AG09319 (cell line): ENCODE measurements at regions not wholly inside any gene's neighbourhood (a gene's known extent, or its start where the extent isn't known, plus 50 kb on each side); places are given as distances from the start of the nearest gene placed in this dataset.
A peak's percentile ranks its signal among the peaks of the same experiment; 100 is the strongest.

Experiments
- DNase-seq: peaks from one replicate; pipeline ENCODE4 v3.0.0-alpha.2; 2010; ENCODE audit warnings: low read depth; ENCODE audit errors: extremely low read depth
- CTCF ChIP-seq: IDR thresholded peaks from 2 replicates; pipeline ENCODE4 v1.5.1; 2011; ENCODE audit warnings: low read depth, mild to moderate bottlenecking, inconsistent platforms, low read length, moderate library complexity

DNA sequence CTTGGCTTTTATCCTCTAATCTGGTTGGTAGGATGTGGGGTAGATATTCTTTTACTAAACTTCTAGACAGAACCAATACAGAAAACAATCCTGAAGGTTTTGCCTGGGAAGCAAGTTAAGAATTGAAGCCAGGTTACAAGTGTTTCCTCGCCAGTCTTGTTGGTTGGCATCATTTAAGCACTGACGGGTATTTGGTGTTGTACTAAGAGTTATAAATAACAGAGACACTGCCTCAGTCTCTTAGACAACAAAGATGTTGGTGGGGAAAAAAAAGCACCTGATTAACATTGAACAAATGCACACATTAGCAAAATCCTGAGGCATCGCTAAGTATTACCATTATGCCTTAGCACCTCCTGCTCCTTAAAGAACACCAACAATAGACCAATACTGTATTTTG is 272.2 kb downstream of the BRINP2 start:
- DNase-seq: no peak
- TF ChIP-seq CTCF: no peak

DNA sequence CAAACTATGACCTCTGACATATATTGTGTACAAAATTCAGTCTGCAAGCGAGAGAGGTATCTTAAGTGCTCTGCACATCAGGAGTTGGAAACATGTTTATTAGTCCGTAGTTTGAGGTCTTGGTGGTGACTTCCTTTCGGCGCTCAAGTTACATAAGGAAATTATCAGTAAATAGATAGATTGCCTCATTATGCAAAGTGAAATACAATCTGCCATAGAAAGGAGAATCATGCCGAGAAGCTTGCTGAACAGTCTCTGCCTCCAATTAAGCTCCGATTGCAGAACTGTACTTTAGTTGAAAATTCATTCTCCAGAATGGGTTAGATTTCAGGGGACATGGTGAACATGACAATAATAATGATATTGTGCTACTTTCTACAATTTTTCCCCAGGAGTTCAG is 271.8 kb downstream of the BRINP2 start:
- no peak for DNase-seq
- TF ChIP-seq CTCF: no peak

DNA sequence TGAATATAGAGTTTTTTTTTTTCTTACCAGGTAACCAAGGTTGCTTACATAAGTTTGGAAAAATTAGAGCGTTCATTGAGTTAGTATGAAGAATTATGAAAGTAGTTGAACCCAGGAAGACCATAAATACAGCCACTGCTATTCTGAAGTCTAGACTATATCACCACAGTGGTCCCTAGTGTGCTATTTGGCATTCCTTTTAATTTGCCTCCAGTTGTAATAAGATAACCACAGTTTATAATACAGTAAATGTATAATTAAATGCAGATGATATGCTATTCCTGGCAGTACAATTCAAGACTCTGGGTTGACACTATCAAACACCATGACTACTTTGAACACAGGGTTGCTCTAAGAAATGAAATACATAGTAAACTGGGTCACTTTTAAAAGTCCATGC is 270.5 kb downstream of the BRINP2 start:
- no peak for DNase-seq
- TF ChIP-seq CTCF: no peak

DNA sequence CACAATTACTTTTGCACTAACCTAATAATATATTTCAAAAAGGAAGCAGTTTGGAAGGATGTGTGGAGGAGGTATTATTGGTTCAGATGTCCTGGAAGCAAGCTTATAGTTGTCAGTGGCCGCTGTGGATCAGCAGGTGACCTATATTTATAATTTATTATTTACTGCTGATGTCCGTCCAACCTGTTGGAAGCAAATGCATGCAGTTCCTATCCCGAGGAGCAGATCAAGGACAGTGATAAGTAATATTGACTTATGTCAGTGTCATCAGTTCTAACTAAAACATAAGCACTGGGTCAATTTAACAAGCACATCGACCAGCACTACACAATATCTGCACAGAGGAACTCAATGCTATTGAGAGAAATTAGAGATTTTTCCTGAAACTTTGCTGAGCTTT is 270.1 kb downstream of the BRINP2 start:
- TF ChIP-seq CTCF: no peak
- no peak for DNase-seq

GRCh38 chr1:177439301-177439700 is 268.5 kb downstream of the BRINP2 start:
- no peak for DNase-seq
- no peak for TF ChIP-seq CTCF

GRCh38 chr1:177435364-177435763 is 264.6 kb downstream of the BRINP2 start:
- DNase-seq: no peak
- TF ChIP-seq CTCF: no peak

- no peak for DNase-seq
- peak; percentile 10; the same call in 1 of the 2 replicates for TF ChIP-seq CTCF
Measured at GRCh38 chr1:177432897-177433296, 262.1 kb downstream of the BRINP2 start.
